T47D (cell line): ENCODE measurements at regions not wholly inside any gene's neighbourhood (a gene's known extent, or its start where the extent isn't known, plus 50 kb on each side); places are given as distances from the start of the nearest gene placed in this dataset.

Experiments
- DNase-seq, 2 experiments: peaks; one replicate each; pipeline versions ENCODE4 v3.0.0 to v3.0.0-alpha.2; 2011 to 2012; ENCODE audit warnings: low read depth in 1 of 2, low spot score in 1 of 2
- JUND ChIP-seq: IDR thresholded peaks from 2 replicates; pipeline ENCODE4 v1.6.1; 2012; ENCODE audit warnings: low read depth
- in situ Hi-C: cut with HindIII; loops from 2 replicates; pipeline ENCODE4 v1.10.0; 2016; ENCODE audit warnings: low sequenced_read_pairs, low pct_unique_long_range_greater_than_20kb

DNA sequence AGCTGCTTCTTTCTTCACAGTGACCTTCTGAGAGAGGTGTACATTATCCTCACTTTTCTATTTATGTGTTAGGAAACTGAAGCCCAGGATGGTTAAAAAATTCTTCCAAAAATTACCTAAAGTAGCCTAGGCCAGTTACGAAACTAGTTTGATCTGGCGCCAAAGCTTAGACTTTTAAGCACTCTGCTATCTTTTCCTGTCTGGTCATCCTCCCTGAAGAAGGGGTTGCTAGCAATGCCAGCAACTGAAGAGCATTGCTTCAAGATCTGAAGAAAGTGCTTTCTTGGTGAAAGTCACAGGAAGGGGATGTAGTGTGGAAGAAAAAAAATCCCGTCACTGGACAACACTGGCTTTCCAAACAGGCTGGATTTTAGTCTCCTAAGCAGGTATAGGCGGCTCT lies 618.8 kb upstream of the GRM7 start:
- no peak for TF ChIP-seq JUND
- DNase-seq: no peak
- in situ Hi-C loops: no loop called here

- no peak for TF ChIP-seq JUND
- in situ Hi-C loops: no loop called here
- no peak for DNase-seq
Measured at GRCh38 chr3:6248528-6248927, 612.4 kb upstream of the GRM7 start.

GRCh38 chr3:6249679-6250078 lies 611.2 kb upstream of the GRM7 start:
- in situ Hi-C loops: no loop called here
- DNase-seq: no peak
- TF ChIP-seq JUND: no peak

- no peak for TF ChIP-seq JUND
- in situ Hi-C loops: no loop called here
- no peak for DNase-seq
Measured at GRCh38 chr3:6250167-6250566, 610.7 kb upstream of the GRM7 start.

DNA sequence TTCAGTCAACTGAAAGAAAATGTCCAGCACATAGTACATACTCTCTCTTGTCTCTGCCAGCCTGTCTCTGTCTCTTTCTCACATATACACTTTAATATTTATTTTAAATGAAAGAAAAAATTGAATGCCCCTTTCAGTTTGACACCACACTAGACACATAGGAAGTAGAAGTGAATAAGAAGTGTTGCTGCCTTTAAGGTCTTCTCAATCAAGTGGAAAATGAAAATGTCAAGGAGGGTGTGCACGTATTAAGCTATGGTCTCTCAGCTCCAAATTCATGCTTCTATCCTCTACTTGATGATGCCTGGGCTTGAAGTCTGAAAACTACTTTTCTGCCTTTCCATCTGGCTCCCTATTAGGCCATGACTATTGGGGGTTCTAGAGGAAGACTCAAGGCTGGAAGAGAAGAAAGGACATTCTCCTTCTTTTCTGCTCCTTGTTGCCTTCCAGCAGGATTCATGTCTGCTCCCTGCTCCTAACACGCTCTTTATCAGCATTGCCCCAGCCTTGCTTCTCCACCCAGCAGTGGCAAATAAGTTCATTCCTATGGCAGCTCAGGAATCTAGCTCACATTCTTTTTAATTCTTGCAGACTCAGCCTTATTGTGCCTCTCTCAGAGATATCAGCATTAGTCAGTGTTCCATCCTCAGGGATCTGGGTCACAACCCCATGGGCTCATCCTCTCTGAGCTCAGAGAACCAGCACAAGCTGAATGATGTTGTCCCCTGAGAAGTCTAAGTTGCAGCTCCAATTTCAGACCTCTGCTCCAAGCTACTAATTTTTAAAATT lies 609.1 kb upstream of the GRM7 start:
- DNase-seq: no peak
- TF ChIP-seq JUND: no peak
- in situ Hi-C loops: no loop called here

DNA sequence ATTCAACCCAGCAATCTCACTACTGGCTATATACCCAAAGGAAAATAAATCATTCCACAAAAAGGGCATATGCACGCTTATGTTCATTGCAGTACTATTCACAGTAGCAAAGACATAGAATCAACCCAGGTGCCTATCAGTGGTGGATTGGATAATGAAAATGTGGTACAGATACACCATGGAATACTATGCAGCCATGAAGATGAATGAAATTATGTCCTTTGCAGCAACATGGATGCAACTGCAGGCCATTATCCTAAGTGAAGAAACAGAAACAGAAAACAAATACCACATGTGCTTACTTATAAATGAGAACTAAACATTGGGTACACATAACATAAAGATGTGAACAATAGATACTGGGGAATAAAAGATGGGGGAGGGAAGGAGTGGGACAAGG lies 606.4 kb upstream of the GRM7 start:
- no peak for DNase-seq
- in situ Hi-C loops: no loop called here
- TF ChIP-seq JUND: no peak

DNA sequence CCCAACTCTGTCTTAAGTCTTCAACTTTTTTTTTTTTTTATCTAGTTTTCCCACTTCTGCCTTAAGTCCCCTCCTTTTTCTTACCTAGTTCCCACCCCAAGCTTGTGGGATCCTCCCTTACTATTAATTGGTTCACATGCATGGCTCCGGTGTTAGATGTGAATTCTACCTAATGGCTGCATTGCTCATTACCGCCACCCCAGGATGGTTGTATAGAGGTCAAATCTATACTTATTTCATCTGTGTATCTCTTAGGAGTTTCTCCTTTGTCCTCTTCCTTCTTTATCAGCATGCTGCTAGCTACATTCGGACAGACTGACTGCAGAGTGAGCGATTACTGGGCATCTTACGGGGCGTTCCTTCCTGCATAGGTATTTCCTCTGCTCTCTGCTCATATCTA lies 605.7 kb upstream of the GRM7 start:
- in situ Hi-C loops: no loop called here
- no peak for TF ChIP-seq JUND
- DNase-seq: no peak

- DNase-seq: no peak
- in situ Hi-C loops: no loop called here
- no peak for TF ChIP-seq JUND
Measured at GRCh38 chr3:6260551-6261191, 600.2 kb upstream of the GRM7 start.

DNA sequence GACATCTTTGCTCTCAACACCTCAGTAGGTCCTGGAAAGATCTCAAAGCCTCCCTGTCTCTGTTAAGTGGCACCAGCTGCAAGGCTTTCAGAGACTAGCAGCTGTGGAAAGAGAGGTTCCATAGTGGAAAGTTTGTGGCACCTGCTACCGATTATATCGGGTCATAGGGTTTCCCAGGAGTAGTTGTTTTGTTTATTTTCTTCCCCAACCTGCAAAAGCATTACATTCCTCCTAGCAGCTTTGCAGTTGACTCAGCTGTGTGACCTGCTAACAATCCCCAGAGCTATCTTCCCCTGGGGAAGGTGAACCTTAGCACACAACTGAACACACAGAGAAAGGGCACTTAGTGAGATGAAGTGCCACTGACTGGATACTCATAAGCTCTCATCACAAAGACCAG lies 598.9 kb upstream of the GRM7 start:
- in situ Hi-C loops: no loop called here
- DNase-seq: peak in 1 of 2 experiments; percentile 15
- no peak for TF ChIP-seq JUND

GRCh38 chr3:6264036-6264435 lies 596.9 kb upstream of the GRM7 start:
- TF ChIP-seq JUND: no peak
- DNase-seq: no peak
- in situ Hi-C loops: no loop called here

- DNase-seq: no peak
- in situ Hi-C loops: no loop called here
- no peak for TF ChIP-seq JUND
Measured at GRCh38 chr3:6264906-6265305, 596.0 kb upstream of the GRM7 start.

- no peak for DNase-seq
- in situ Hi-C loops: no loop called here
- no peak for TF ChIP-seq JUND
Measured at GRCh38 chr3:6266135-6266534, 594.8 kb upstream of the GRM7 start.

DNA sequence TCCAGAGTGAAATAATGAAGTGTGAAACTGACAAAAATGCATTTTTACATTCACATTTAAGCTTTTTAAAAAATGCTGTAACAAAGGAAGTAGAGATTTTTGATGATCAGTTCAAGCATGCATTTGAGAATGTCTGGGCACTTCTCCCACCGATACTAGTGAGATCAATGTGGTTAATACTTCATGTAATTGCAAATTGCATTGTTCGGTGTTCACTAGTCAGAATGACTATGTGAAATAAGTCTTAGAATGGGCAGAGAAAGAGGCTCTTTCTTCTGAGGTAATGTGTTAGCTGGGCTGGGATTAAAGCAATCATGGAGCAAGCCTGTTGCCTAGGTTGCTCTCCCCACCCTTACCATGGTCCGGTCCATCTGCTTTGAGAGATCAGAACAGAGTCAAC lies 587.0 kb upstream of the GRM7 start:
- in situ Hi-C loops: no loop called here
- DNase-seq: no peak
- no peak for TF ChIP-seq JUND
